C4-2B (cell line): ENCODE measurements at regions not wholly inside any gene's neighbourhood (a gene's known extent, or its start where the extent isn't known, plus 50 kb on each side); places are given as distances from the start of the nearest gene placed in this dataset.
A peak's percentile ranks its signal among the peaks of the same experiment; 100 is the strongest.
"Not testable (repeated sequence)": the region's sequence is repeated elsewhere in the genome, so short reads cannot be mapped to it uniquely, and the experiment has no call there.

Experiments
- H3K27ac ChIP-seq: fragments of 450-650 bp; 2 replicates; pipeline ENCODE4 v1.5.1; 2017
- CTCF ChIP-seq: fragments of 450-650 bp; conservative IDR thresholded peaks from 2 replicates; pipeline ENCODE4 v1.5.1; 2017; ENCODE audit warnings: mild to moderate bottlenecking
- ZFX ChIP-seq: fragments of 450-650 bp; IDR thresholded peaks from 2 replicates; pipeline ENCODE4 v1.6.1; 2017

GRCh38 chr21:29431178-29431577, 132.5 kb downstream of the BACH1 start:
- TF ChIP-seq CTCF: no peak
- no peak for TF ChIP-seq ZFX
- H3K27ac ChIP-seq: no peak overlapping the region

GRCh38 chr21:29431680-29432079, 133.0 kb downstream of the BACH1 start:
- no peak overlapping the region for H3K27ac ChIP-seq
- TF ChIP-seq CTCF (no peak), ZFX (no peak)

GRCh38 chr21:29433366-29434059, 134.8 kb downstream of the BACH1 start:
- TF ChIP-seq CTCF (no peak), ZFX (no peak)

GRCh38 chr21:29434081-29434480, 135.4 kb downstream of the BACH1 start:
- TF ChIP-seq CTCF: no peak
- TF ChIP-seq ZFX: no peak
- H3K27ac ChIP-seq: no peak overlapping the region

More at GRCh38 chr21:29433366-29434059, 134.8 kb downstream of the BACH1 start:
- H3K27ac ChIP-seq: no peak overlapping the region

- not testable (repeated sequence) for H3K27ac ChIP-seq
Observed at GRCh38 chr21:29434982-29435381, 136.3 kb downstream of the BACH1 start.

- peak overlapping the region; percentile 8; the same call in 1 of the 2 replicates for H3K27ac ChIP-seq
- TF ChIP-seq ZFX (no peak), CTCF (no peak)
Observed at GRCh38 chr21:29436143-29436542, 137.4 kb downstream of the BACH1 start.

GRCh38 chr21:29436650-29437049, 137.9 kb downstream of the BACH1 start:
- TF ChIP-seq ZFX: no peak
- no peak for TF ChIP-seq CTCF
- H3K27ac ChIP-seq: peak overlapping the region; percentile 8; the same call in 1 of the 2 replicates

- no peak overlapping the region for H3K27ac ChIP-seq
- TF ChIP-seq ZFX: no peak
- no peak for TF ChIP-seq CTCF
Observed at GRCh38 chr21:29441651-29442050, 142.9 kb downstream of the BACH1 start.
